ENCODE measurements at regions not wholly inside any gene's neighbourhood (a gene's known extent, or its start where the extent isn't known, plus 50 kb on each side); places are given as distances from the start of the nearest gene placed in this dataset.
A peak's percentile ranks its signal among the peaks of the same experiment; 100 is the strongest.

DNA sequence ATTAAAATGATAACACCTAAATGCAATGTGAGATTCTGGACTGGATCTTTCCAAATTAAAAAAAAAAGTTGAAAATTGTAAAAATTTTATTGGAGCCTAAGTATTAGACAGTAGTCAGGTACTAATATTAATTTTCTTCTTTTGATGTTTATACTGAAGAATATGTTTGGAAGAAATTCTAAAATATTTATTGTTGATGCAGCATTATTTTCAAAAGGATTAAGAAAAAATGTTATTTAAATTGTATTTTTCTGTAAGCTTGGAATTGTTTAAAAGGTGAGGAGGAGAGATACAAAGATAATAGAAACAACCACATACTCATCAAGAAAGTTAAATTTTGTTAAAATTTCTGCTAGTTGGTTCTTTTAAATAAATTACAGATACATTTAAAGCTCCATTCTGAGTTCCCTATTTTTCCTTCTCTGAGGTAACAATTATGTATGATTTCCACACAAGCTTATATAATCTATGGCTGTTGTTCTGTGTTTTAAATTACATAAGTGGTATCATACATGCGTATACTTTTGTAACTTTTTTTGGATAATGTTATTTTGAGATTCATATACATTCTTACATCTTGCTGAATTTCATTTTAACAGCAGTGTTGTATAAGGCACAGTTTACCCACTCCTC, 180.3 kb upstream of the RGS18 start:
- no peak for DNase-seq

GRCh38 chr1:191984856-191985255, 173.4 kb upstream of the RGS18 start:
- DNase-seq = peak in 1 of 3 donors; percentile 12

DNA sequence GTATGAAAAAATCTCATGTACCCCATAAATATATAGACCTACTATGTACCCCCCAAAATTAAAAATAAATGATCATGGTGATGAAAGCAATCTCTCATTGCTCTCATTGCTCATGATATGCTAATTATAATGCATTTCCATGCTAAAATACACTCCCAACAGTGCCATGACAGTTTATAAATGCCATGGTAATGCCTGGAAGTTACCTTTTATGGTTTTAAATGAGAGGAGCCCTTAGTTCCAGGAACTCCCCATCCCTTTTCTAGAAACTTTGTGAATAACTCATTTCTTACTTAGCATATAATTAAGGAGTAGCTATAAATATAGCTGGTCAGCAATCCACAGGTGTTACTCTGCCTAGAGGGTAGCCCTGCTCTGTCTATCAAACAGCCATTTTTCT, 166.1 kb upstream of the RGS18 start:
- no peak for DNase-seq

DNA sequence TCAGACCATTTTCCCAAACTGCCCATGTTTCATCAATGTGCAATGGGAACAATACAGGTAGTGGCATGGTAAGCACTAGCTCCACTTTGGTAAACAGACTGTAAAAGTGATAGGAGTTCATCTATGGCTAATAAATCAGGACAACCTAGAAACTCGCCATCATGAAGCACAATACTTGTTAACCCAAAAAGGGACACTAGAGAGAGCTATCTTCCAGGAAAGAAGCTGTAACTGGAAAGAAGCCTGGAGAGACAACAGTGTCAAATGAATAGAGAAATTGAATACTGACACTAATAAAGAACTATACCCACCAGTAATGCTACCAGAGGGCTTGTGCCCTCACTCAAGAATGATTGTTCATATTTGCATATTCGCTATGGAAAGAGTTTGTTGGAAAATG, 164.7 kb upstream of the RGS18 start:
- peak in 1 of 3 donors; percentile 9 for DNase-seq

GRCh38 chr1:192002063-192002462, 156.2 kb upstream of the RGS18 start:
- no peak for DNase-seq

- DNase-seq = peak in 1 of 3 donors; percentile 5
Measured at GRCh38 chr1:192003295-192004077, 154.8 kb upstream of the RGS18 start.

- no peak for DNase-seq
Measured at GRCh38 chr1:192005976-192006375, 152.3 kb upstream of the RGS18 start.

DNA sequence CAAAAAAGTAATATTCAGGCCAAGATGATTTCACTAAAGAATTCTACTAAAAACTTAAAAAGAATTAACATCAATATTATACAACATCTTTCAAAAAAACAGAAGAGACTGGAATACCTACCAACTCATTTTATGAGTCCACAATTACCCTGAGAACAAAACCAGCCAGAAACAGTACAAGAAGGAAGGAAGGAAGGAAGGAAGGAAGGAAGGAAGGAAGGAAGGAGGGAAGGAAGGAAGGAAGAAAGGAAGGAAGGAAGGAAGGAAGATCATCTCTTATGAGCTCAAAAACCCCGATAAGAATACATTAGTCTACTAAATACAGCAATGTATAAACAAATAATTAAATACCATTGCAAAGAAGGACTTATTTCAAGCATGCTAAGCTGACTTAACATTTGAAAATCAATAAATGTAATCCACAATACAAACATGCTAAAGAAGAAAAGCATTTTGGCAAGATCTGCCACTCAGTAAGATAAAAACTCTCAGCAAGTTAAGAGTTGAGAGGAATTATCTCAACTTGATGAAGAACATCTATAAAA, 149.9 kb upstream of the RGS18 start:
- DNase-seq = no peak

DNA sequence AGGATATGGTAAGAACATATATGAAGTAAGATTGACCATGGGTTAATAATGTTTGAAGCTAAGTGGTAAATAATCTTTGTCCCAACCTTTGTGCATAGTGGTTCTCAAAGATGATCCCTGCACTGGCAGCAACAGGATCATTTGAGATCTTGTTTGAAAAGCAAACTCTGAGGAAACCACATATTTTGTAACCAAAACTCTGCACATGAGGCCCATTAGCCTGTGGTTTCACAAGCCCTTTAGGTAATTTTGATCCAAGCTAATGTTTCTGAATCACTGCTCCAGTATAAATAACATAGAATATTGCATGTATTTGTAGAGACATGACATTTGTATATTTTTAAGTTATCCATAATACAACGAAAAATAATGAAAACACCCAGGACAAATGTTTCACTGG, 147.9 kb upstream of the RGS18 start:
- DNase-seq = no peak

GRCh38 chr1:192011525-192011924, 146.7 kb upstream of the RGS18 start:
- DNase-seq = no peak

GRCh38 chr1:192022827-192023226, 135.4 kb upstream of the RGS18 start:
- no peak for DNase-seq

- no peak for DNase-seq
Measured at GRCh38 chr1:192024881-192025280, 133.4 kb upstream of the RGS18 start.

DNA sequence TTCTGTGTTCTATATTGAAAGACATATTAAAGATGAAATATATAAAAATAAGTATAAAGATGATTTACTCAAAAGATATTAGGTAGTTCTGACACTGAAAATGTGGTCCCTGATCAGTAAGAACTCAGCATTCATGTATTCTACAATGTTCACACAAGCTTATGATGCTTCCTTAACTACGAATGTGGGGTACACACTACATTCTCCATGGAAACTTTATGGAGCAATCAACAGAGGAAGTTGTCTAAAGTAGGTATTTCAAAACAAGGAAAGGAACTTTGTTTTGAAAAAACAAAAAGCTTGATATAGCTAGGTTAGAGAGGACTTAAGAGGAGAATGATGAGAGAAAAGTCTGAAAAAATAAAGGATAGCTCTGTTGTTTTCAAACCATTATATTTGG, 119.7 kb upstream of the RGS18 start:
- no peak for DNase-seq

- DNase-seq = peak in 1 of 3 donors; percentile 25
Measured at GRCh38 chr1:192045131-192045530, 113.1 kb upstream of the RGS18 start.

GRCh38 chr1:192053531-192053971, 104.7 kb upstream of the RGS18 start:
- peak; percentile 61 to 84 (median 67) for DNase-seq

- no peak for DNase-seq
Measured at GRCh38 chr1:192057766-192058165, 100.5 kb upstream of the RGS18 start.

GRCh38 chr1:192059407-192059806, 98.9 kb upstream of the RGS18 start:
- no peak for DNase-seq

DNA sequence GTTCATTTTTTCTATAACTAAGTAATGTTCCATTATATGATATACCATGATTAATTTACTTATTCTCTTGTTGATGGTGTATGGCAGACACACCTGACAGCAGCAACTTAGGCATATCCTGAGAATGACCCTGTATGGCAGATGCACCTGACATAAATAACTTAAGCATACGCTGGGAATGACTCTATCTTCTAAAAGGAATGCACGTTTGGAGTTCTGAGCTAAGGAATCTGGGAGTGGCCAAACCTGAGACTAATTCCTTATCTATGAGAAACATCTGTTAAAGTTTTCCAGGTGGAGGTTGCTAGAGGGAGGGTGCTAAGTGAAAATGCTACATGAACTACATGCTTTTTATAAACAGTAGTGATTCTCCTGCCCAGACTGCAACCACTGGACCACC, 96.7 kb upstream of the RGS18 start:
- DNase-seq = no peak

DNA sequence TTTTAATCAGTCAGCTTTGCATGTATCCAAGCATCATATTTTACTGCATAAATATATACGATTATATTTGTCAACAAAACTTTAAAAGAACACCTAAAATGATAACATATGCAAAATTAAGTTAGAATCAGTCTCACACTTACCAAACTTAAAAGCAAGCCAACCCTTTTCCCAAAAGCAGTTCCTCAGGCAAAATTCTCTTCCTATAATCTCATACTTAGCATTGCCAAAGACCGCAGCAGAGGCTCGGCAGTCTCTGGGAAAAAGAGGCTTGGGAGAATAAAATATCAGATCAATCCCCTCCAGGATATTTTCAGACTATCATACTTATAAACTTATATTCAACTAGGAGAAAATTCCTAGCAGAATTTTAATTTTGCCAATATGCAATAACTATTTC, 93.2 kb upstream of the RGS18 start:
- DNase-seq = peak in 1 of 3 donors; percentile 17

- no peak for DNase-seq
Measured at GRCh38 chr1:192066202-192066601, 92.1 kb upstream of the RGS18 start.

- DNase-seq = no peak
Measured at GRCh38 chr1:192067360-192067759, 90.9 kb upstream of the RGS18 start.

- DNase-seq = no peak
Measured at GRCh38 chr1:192070213-192070612, 88.0 kb upstream of the RGS18 start.

DNA sequence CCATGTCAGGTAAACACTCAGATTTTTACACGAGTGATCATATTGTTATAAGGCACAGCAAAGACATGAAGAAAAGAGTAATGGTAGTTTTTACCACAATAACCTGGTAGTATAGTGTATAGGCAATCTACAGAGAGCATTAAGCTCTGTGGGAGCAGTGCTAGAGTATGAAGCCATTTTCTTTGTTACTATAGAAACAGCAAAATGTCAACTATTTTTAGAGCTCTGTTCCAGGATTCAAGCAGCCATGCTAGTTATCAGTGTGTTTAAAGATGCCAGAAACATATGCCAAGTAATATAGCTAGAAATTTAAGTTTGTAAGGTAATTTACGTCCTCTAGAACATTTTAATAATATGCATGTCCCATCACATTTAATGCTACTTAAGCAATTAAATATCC, 77.6 kb upstream of the RGS18 start:
- DNase-seq = peak in 1 of 3 donors; percentile 15

Measured in muscle of back (tissue), 3 donors.